ENCODE measurements at regions not wholly inside any gene's neighbourhood (a gene's known extent, or its start where the extent isn't known, plus 50 kb on each side); places are given as distances from the start of the nearest gene placed in this dataset.

DNA sequence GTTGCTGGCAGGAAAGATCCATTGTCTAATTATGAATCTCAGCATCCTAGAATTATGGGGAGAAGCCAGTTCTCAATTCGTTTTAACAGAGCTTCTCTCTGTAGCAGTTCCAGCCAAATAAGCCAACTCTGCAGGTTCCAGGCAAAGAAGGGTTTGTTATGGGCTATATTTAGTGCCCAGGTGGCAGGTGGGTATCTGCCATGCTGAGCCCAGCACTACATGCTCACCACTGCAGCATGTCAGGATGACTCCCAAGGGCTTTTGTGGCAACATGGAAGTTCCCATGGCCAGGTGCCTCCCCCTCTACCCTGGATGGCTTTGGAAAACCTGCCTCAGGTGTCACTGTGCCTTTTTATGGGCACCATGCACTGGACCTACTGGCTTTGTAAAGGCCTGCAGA, 74.5 kb upstream of the KCNK12 start:
- H3K9me3 ChIP-seq, result no peaks in the 10 kb centered on the region
- H3K36me3 ChIP-seq (ENCODE audit: control insufficient read depth in 2 of 2, extremely low read depth in 1 of 2, insufficient read depth in 1 of 2, low read length in 1 of 2), result no peaks in the 10 kb centered on the region
- Mint-ChIP-seq H3K27ac (no peak overlapping the region), H3K36me3 (no peaks in the 10 kb centered on the region), H3K9me3 (no peaks in the 10 kb centered on the region), H3K27me3 (peaks cover 5 to 11% of the 10 kb centered on the region in 2 donors), H3K4me3 (no peak overlapping the region), H3K4me1 (no peaks in the 10 kb centered on the region)
- peaks cover 0 to 16% of the 10 kb centered on the region in 2 experiments for H3K27me3 ChIP-seq (replicated peaks in 1 of 2; ENCODE audit: control insufficient read depth in 2 of 2, extremely low read depth in 1 of 2, insufficient read depth in 2 of 2, low read length in 1 of 2)
- no peak overlapping the region for H3K27ac ChIP-seq (ENCODE audit: low read length)
- ChIA-PET POLR2A (no interaction called here), CTCF (no interaction called here)
- no peak overlapping the region for H3K4me3 ChIP-seq (ENCODE audit: control insufficient read depth in 1 of 2, extremely low read depth in 1 of 2, low read length in 1 of 2)
- ATAC-seq (replicated peaks in 1 of 4) (no peak), DNase-seq (no peak)
- WGBS (ENCODE audit: insufficient coverage), result no CpG with 5 or more reads among the region's 1 CpG
- no peaks in the 10 kb centered on the region for H3K4me1 ChIP-seq (ENCODE audit: control insufficient read depth in 1 of 2, extremely low read depth in 1 of 2, insufficient read depth in 2 of 2, low read length in 2 of 2)

DNA sequence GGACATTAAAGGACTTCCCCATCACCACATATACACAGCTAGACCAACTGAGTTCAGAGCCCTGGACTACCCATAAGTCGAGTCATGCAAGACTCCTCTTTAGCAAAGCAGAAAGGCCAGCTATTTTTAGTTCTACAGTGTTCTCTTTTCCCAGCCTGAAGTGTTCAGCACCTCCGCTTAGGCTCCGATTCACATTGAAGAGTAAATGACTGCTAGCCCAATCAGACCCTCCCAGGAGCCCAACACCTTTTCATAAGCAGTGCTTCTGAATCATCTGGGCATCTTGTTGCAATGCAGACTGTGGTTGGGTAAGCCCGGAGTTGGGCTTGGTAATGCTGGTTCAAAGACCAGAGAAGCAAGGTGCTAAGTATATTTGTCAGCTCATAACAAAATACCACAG, 73.6 kb upstream of the KCNK12 start:
- H3K27me3 Mint-ChIP-seq, result peaks cover 5 to 11% of the 10 kb centered on the region in 2 donors
- 61% methylated on average over 3 of the region's 4 CpGs for WGBS (ENCODE audit: insufficient coverage)
- no peak overlapping the region for H3K27ac ChIP-seq (ENCODE audit: low read length)
- H3K9me3 ChIP-seq, result no peaks in the 10 kb centered on the region
- DNase-seq (no peak), ATAC-seq (replicated peaks in 1 of 4) (no peak)
- no peaks in the 10 kb centered on the region for H3K36me3 ChIP-seq (ENCODE audit: control insufficient read depth in 2 of 2, extremely low read depth in 1 of 2, insufficient read depth in 1 of 2, low read length in 1 of 2)
- H3K4me3 ChIP-seq (ENCODE audit: control insufficient read depth in 1 of 2, extremely low read depth in 1 of 2, low read length in 1 of 2), result no peak overlapping the region
- H3K27ac Mint-ChIP-seq, result no peak overlapping the region
- no peaks in the 10 kb centered on the region for H3K4me1 Mint-ChIP-seq
- H3K4me3 Mint-ChIP-seq, result no peak overlapping the region
- no peaks in the 10 kb centered on the region for H3K36me3 Mint-ChIP-seq
- CTCF ChIA-PET, result no interaction called here
- H3K4me1 ChIP-seq (ENCODE audit: control insufficient read depth in 1 of 2, extremely low read depth in 1 of 2, insufficient read depth in 2 of 2, low read length in 2 of 2), result no peaks in the 10 kb centered on the region
- POLR2A ChIA-PET, result no interaction called here
- no peaks in the 10 kb centered on the region for H3K9me3 Mint-ChIP-seq
- H3K27me3 ChIP-seq (replicated peaks in 1 of 2; ENCODE audit: control insufficient read depth in 2 of 2, extremely low read depth in 1 of 2, insufficient read depth in 2 of 2, low read length in 1 of 2), result peaks cover 0 to 10% of the 10 kb centered on the region in 2 experiments

DNA sequence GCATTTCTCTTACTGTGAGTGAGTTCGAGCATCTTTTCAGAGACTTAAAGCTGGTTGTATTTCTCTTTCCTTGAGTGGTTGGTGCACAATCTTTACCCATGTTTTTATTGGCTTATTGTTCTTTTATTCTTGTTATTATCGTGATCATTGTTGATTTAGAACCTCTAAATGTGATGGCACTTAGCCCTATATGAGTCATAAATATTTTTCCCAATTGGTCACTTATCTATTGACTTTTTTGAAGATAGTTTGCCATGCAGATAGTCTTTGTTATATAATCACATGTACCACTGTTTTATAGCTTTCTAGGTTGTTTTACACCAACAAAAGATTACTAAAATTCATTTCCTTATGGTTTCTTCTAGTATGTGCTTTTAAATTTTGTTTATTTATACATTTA, 70.6 kb upstream of the KCNK12 start:
- H3K4me3 ChIP-seq (ENCODE audit: control insufficient read depth in 1 of 2, extremely low read depth in 1 of 2, low read length in 1 of 2), result no peak overlapping the region
- no peak overlapping the region for H3K27ac ChIP-seq (ENCODE audit: low read length)
- H3K4me1 ChIP-seq (ENCODE audit: control insufficient read depth in 1 of 2, extremely low read depth in 1 of 2, insufficient read depth in 2 of 2, low read length in 2 of 2), result no peaks in the 10 kb centered on the region
- DNase-seq (no peak), ATAC-seq (replicated peaks in 1 of 4) (no peak)
- Mint-ChIP-seq H3K27ac (no peak overlapping the region), H3K9me3 (peaks cover 4 to 5% (median 5%) of the 10 kb centered on the region in 3 donors), H3K4me3 (no peak overlapping the region), H3K27me3 (peaks cover 0 to 7% of the 10 kb centered on the region in 2 donors), H3K4me1 (no peaks in the 10 kb centered on the region), H3K36me3 (no peaks in the 10 kb centered on the region)
- H3K36me3 ChIP-seq (ENCODE audit: control insufficient read depth in 2 of 2, extremely low read depth in 1 of 2, insufficient read depth in 1 of 2, low read length in 1 of 2), result no peaks in the 10 kb centered on the region
- H3K27me3 ChIP-seq (replicated peaks in 1 of 2; ENCODE audit: control insufficient read depth in 2 of 2, extremely low read depth in 1 of 2, insufficient read depth in 2 of 2, low read length in 1 of 2), result peaks cover 0 to 10% of the 10 kb centered on the region in 2 experiments
- WGBS (ENCODE audit: insufficient coverage), result no CpG with 5 or more reads among the region's 2 CpGs
- CTCF ChIA-PET, result no interaction called here
- H3K9me3 ChIP-seq, result no peaks in the 10 kb centered on the region
- POLR2A ChIA-PET, result no interaction called here

DNA sequence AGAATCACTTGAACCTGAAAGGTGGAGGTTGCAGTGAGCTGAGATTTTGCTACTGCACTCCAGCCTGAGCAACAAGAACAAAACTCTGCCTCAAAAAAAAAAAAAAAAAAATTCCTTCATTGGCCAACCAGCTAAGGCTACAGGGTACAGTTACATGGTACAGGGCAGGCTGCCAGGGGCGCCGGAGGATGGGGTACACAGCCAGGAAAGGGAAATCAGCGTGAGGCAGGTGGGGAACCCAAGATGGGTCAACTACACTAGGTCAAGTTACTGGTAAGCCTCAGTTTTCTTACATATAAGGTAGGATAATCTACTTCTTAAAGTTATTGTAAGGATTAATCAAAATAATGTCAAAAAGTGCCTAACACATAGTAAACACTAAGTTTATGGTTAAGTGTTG, 69.6 kb upstream of the KCNK12 start:
- no peak overlapping the region for H3K27ac Mint-ChIP-seq
- Histone ChIP-seq H3K9me3 (no peaks in the 10 kb centered on the region), H3K27ac (ENCODE audit: low read length) (no peak overlapping the region), H3K4me3 (ENCODE audit: control insufficient read depth in 1 of 2, extremely low read depth in 1 of 2, low read length in 1 of 2) (no peak overlapping the region), H3K4me1 (ENCODE audit: control insufficient read depth in 1 of 2, extremely low read depth in 1 of 2, insufficient read depth in 2 of 2, low read length in 2 of 2) (no peaks in the 10 kb centered on the region), H3K36me3 (ENCODE audit: control insufficient read depth in 2 of 2, extremely low read depth in 1 of 2, insufficient read depth in 1 of 2, low read length in 1 of 2) (no peaks in the 10 kb centered on the region), H3K27me3 (replicated peaks in 1 of 2; ENCODE audit: control insufficient read depth in 2 of 2, extremely low read depth in 1 of 2, insufficient read depth in 2 of 2, low read length in 1 of 2) (peaks cover 0 to 9% of the 10 kb centered on the region in 2 experiments)
- peaks cover 4 to 5% (median 5%) of the 10 kb centered on the region in 3 donors for H3K9me3 Mint-ChIP-seq
- H3K27me3 Mint-ChIP-seq, result peaks cover 0 to 7% of the 10 kb centered on the region in 2 donors
- ChIA-PET CTCF (no interaction called here), POLR2A (no interaction called here)
- no peaks in the 10 kb centered on the region for H3K36me3 Mint-ChIP-seq
- ATAC-seq (replicated peaks in 1 of 4) (no peak), DNase-seq (no peak)
- WGBS (ENCODE audit: insufficient coverage), result no CpG with 5 or more reads among the region's 3 CpGs
- H3K4me3 Mint-ChIP-seq, result no peak overlapping the region
- H3K4me1 Mint-ChIP-seq, result no peaks in the 10 kb centered on the region

DNA sequence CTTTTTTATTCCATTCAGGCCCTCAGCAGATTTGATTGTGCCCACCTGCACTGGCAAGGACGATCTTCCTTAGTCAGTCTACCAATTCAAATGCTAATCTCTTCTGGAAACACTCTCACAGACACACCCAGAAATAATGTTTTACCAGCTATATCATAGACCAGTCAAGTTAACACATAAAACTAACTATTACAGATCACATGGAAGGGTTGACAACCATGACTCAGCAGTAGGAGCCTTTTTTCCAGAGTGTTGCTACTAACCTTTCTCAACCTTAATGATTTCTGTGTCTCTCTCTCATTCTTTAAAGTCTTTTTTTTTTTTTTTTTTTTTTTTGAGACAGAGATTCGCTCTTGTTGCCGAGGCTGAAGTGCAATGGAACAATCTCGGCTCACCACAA, 68.7 kb upstream of the KCNK12 start:
- H3K27me3 ChIP-seq (replicated peaks in 1 of 2; ENCODE audit: control insufficient read depth in 2 of 2, extremely low read depth in 1 of 2, insufficient read depth in 2 of 2, low read length in 1 of 2), result peaks cover 0 to 8% of the 10 kb centered on the region in 2 experiments
- Mint-ChIP-seq H3K27ac (no peak overlapping the region), H3K27me3 (peaks cover 0 to 7% of the 10 kb centered on the region in 2 donors), H3K4me1 (no peaks in the 10 kb centered on the region), H3K36me3 (no peaks in the 10 kb centered on the region), H3K4me3 (no peak overlapping the region), H3K9me3 (peaks cover 4 to 5% (median 5%) of the 10 kb centered on the region in 3 donors)
- 63% methylated on average over 1 of the region's 4 CpGs for WGBS (ENCODE audit: insufficient coverage)
- H3K4me1 ChIP-seq (ENCODE audit: control insufficient read depth in 1 of 2, extremely low read depth in 1 of 2, insufficient read depth in 2 of 2, low read length in 2 of 2), result no peaks in the 10 kb centered on the region
- ChIA-PET POLR2A (no interaction called here), CTCF (no interaction called here)
- no peaks in the 10 kb centered on the region for H3K36me3 ChIP-seq (ENCODE audit: control insufficient read depth in 2 of 2, extremely low read depth in 1 of 2, insufficient read depth in 1 of 2, low read length in 1 of 2)
- H3K4me3 ChIP-seq (ENCODE audit: control insufficient read depth in 1 of 2, extremely low read depth in 1 of 2, low read length in 1 of 2), result no peak overlapping the region
- no peak for DNase-seq
- ATAC-seq (replicated peaks in 1 of 4), result no peak
- H3K9me3 ChIP-seq, result no peaks in the 10 kb centered on the region
- no peak overlapping the region for H3K27ac ChIP-seq (ENCODE audit: low read length)

DNA sequence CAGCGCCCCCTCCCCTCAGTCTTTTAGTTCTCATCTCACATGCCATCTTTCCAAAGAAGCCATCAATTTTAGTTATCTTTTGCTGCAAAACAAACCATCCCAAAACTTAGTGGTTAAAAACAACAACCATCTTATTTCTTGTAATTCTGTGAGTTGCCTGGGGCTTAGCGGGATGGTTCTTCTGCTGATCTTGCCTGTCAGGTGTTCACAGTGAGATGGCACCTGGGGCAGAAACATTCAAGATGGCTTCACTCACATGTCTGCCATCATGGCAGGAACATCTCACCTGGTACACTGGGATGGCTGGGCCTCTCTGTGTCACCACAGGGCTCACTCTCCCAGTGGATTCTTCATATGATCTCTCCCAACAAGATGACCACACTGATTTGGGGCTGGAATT, 67.6 kb upstream of the KCNK12 start:
- DNase-seq (no peak), ATAC-seq (replicated peaks in 1 of 4) (no peak)
- peaks cover 0 to 7% of the 10 kb centered on the region in 2 donors for H3K27me3 Mint-ChIP-seq
- 88% methylated on average over 2 of the region's 2 CpGs for WGBS (ENCODE audit: insufficient coverage)
- POLR2A ChIA-PET, result interaction anchor here in 1 of 2 donors (0.6 kb wide), 1 partner anchor 350 kb away, joined by 3 read pairs; no protein-coding TSS in a partner anchor
- H3K4me1 Mint-ChIP-seq, result no peaks in the 10 kb centered on the region
- no peak overlapping the region for H3K27ac ChIP-seq (ENCODE audit: low read length)
- H3K4me3 Mint-ChIP-seq, result no peak overlapping the region
- CTCF ChIA-PET, result no interaction called here
- no peaks in the 10 kb centered on the region for H3K9me3 ChIP-seq
- no peaks in the 10 kb centered on the region for H3K36me3 Mint-ChIP-seq
- H3K27me3 ChIP-seq (replicated peaks in 1 of 2; ENCODE audit: control insufficient read depth in 2 of 2, extremely low read depth in 1 of 2, insufficient read depth in 2 of 2, low read length in 1 of 2), result peaks cover 0 to 8% of the 10 kb centered on the region in 2 experiments
- H3K4me1 ChIP-seq (ENCODE audit: control insufficient read depth in 1 of 2, extremely low read depth in 1 of 2, insufficient read depth in 2 of 2, low read length in 2 of 2), result no peaks in the 10 kb centered on the region
- no peak overlapping the region for H3K4me3 ChIP-seq (ENCODE audit: control insufficient read depth in 1 of 2, extremely low read depth in 1 of 2, low read length in 1 of 2)
- no peaks in the 10 kb centered on the region for H3K36me3 ChIP-seq (ENCODE audit: control insufficient read depth in 2 of 2, extremely low read depth in 1 of 2, insufficient read depth in 1 of 2, low read length in 1 of 2)
- H3K9me3 Mint-ChIP-seq, result peaks cover 4 to 5% (median 5%) of the 10 kb centered on the region in 3 donors
- no peak overlapping the region for H3K27ac Mint-ChIP-seq

DNA sequence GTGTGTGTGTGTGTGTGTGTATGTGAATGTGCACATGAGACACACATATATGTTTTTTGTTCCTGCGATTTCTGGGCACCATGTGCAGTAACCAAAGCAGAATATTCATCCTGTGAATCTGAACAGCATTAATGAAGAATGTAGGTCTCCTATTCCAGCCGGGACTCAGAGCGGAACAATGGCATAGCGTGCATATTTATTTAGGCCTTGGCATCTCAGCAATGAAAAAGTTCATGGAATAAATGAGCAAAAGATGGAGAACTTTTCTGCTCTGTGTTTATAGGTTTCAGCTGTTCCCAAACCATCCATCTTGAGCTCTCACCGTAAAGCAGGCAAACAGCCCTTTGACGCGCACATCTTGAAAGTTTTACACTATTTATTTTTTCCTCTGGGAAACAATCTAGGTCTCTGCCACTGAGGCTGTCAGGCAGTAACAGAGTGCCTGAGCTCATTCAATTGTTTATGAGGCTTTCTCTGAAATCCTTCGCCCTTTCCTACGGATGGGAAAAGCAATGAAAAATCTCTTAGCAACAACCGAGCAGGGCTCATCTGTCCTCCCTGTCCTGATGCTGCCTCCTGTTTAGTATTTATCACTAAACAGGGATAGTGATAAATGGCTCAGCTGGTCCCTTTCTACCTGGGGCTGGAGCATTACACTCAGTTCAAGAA, 65.9 kb upstream of the KCNK12 start:
- WGBS (ENCODE audit: insufficient coverage), result 94% methylated on average over 7 of the region's 10 CpGs
- H3K4me3 Mint-ChIP-seq, result no peak overlapping the region
- H3K9me3 Mint-ChIP-seq, result peaks cover 4 to 5% (median 5%) of the 10 kb centered on the region in 3 donors
- no peaks in the 10 kb centered on the region for H3K36me3 Mint-ChIP-seq
- peaks cover 0 to 2% of the 10 kb centered on the region in 2 experiments for H3K27me3 ChIP-seq (replicated peaks in 1 of 2; ENCODE audit: control insufficient read depth in 2 of 2, extremely low read depth in 1 of 2, insufficient read depth in 2 of 2, low read length in 1 of 2)
- POLR2A ChIA-PET, result no interaction called here
- no peaks in the 10 kb centered on the region for H3K4me1 ChIP-seq (ENCODE audit: control insufficient read depth in 1 of 2, extremely low read depth in 1 of 2, insufficient read depth in 2 of 2, low read length in 2 of 2)
- H3K4me3 ChIP-seq (ENCODE audit: control insufficient read depth in 1 of 2, extremely low read depth in 1 of 2, low read length in 1 of 2), result no peak overlapping the region
- ATAC-seq (replicated peaks in 1 of 4), result no peak
- H3K36me3 ChIP-seq (ENCODE audit: control insufficient read depth in 2 of 2, extremely low read depth in 1 of 2, insufficient read depth in 1 of 2, low read length in 1 of 2), result no peaks in the 10 kb centered on the region
- DNase-seq, result no peak
- CTCF ChIA-PET, result no interaction called here
- H3K27ac ChIP-seq (ENCODE audit: low read length), result no peak overlapping the region
- no peaks in the 10 kb centered on the region for H3K9me3 ChIP-seq
- H3K27me3 Mint-ChIP-seq, result no peaks in the 10 kb centered on the region
- no peaks in the 10 kb centered on the region for H3K4me1 Mint-ChIP-seq
- H3K27ac Mint-ChIP-seq, result no peak overlapping the region

All from T-cell (primary cell).